HG02610 (cell line): ENCODE measurements at regions not wholly inside any gene's neighbourhood (a gene's known extent, or its start where the extent isn't known, plus 50 kb on each side); places are given as distances from the start of the nearest gene placed in this dataset.
"Not testable (repeated sequence)": the region's sequence is repeated elsewhere in the genome, so short reads cannot be mapped to it uniquely, and the experiment has no call there.

ENCODE experiments used
- ATAC-seq: cut with Tn5 transposase; IDR thresholded peaks from one replicate; pipeline ENCODE4 v1.9.1; 2021; ENCODE audit warnings: mild to moderate bottlenecking, moderate library complexity; ENCODE audit not compliant: unreplicated experiment

GRCh38 chr21:35548904-35549615 is 500.0 kb upstream of the RUNX1 start:
- ATAC-seq: no peak

- no peak for ATAC-seq
Observed at GRCh38 chr21:35547946-35548774, 499.1 kb upstream of the RUNX1 start.

GRCh38 chr21:35543746-35544145 is 494.6 kb upstream of the RUNX1 start:
- ATAC-seq: no peak

DNA sequence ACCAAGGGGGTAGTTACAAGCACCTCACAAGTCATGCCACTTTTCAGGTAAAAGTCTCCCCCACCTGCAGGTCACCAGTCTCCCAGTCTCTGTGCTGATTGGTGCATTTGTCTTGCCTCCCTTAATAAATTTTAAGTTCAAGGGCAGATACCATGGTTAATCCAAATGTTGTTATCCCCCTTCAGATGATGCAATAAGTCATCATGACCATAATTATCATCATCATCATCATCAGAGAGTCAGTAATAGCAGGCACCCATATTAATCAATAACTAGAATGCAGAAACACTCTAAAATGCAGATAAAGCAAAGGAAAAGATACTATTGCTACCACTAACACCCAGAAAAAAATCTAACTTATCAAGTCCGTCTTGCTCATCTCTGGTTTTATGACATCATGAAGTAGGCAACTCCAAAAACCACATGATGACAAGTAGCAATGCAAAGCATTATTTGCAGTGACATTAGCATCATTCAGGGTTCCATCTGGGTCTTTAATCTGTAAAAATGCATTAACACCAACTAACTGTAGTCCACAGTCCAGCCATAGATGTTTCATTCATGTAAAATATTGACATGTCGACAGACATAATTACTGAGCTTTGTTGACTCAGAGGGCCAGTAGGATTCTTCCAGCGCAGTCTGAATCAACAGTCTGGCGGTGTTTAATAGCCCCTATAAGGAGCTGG is 492.0 kb upstream of the RUNX1 start:
- no peak for ATAC-seq

DNA sequence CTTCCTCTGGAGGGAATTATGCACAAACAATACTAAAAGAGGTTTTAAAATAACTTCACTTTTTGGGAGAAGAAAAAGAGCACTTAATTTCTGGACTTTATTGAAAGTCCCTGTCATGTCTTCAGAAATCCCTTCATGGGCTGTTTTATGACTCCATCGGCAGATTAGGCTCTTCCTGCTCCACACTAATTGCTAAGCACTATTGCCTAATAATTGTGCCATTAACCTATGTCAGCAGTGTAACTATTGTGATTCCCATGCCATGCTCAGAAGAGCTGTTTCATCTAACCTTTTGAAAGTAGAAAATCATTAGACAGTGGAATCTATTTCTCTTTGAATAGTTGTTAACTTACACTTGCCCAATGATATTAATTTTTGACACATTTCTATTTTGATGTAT is 489.3 kb upstream of the RUNX1 start:
- no peak for ATAC-seq

DNA sequence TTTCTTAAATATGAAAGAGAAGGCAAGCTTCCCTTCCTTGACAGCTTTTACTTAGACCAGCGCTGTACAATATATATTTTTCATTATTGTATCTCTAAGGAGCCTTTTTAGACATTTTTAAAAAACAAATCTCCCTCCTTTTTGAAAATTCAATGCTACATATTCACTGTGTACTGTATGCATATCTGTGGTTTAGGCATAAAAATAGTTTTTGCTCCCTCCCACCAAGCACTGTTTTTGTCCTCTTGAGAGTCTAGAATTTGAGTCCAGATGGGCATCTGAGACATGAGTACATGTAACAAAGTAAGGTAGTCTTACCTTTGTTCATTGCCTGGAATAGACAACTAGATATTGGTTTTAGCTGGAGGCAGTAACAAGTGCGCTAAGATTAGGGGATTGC is 488.5 kb upstream of the RUNX1 start:
- no peak for ATAC-seq

GRCh38 chr21:35533893-35534292 is 484.8 kb upstream of the RUNX1 start:
- no peak for ATAC-seq

DNA sequence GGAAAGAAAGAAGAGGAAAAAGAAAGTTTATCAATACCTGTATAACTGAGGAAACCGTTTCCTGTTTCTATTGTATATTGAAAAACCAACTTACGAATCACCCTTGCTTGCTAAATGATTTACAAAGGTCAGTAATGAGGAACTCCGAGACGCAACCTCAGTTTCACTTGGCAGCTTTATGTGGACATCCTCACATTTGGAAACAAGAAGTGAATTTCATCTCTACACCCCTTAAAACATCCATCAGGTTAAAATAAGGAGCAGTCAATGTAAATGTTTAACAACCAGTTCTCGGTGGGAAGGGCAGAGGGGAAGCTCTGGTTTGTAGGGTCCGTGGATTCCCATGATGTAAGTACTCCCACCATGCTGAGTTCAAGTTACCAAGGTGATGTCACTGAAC is 481.7 kb upstream of the RUNX1 start:
- no peak for ATAC-seq

DNA sequence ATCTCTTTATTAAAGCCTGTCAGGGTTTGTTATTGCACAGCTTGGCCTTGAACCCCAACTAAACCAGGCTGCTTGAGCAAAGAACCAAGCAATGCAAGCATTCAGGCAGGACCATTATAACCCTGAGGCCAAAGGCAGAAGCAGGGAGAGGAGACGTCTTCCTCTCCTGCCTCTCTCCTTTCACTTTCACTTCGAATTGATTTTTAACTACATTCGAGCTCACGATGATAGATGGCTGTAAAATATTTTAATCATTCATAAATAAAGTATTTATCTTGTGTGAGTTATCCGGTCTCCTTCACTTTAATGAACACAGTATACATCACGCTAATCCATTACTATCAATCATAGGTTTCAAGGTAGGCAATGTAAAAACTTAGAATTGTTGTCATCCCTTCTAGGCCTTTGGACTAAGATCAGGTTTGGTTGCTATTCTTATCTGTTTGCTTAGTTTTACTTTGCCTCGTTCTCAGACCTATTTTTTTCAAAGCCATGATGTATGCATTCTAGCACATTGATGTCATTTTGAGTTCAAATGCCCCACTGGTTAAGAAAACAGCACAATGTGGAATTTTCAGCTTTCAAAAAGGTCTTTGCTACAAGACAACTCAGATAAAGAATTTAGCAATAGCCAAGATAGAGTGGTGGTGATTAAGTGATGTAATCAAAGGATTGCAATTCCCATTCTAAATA is 480.2 kb upstream of the RUNX1 start:
- no peak for ATAC-seq

GRCh38 chr21:35528116-35529042 is 479.3 kb upstream of the RUNX1 start:
- no peak for ATAC-seq

DNA sequence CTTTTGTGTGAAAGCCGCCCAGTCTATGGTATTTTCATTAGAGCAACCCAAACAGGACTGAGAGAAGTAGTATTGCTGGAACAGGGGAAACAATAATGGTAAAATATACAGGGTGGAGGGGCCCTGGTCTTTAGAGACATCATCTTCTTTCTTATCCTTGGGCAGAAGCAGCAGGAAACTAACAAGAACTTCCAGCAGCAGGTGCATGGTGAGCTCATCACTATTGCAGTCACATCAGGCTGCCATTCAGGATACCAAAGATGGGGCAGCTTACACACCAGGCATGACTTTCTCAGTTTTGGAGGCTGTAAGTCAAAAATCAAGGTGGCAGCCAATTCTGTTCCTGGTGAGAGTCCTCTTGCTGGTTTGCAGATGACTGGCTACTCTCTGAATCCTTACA is 478.3 kb upstream of the RUNX1 start:
- no peak for ATAC-seq

GRCh38 chr21:35525443-35525842 is 476.3 kb upstream of the RUNX1 start:
- no peak for ATAC-seq

- no peak for ATAC-seq
Observed at GRCh38 chr21:35521852-35522505, 472.9 kb upstream of the RUNX1 start.

DNA sequence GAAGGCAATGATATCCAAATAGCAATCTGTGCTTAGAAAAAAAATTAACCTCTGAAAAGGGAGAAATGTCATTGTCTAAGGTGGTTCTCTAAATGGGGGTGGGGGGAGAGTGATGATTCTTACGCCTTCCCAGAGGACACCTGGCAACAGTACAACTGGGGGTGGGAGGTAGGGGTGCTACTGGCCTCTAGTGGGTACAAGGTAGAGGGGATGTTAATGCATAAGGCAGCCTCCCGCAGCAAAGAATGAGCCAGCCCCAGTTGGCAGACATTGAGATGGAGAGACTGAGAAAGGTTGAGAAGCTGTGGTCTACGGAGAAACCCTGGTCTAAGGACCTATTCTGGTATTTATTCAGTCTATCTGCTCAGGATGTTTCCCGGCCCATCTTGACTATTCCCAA is 472.2 kb upstream of the RUNX1 start:
- no peak for ATAC-seq

DNA sequence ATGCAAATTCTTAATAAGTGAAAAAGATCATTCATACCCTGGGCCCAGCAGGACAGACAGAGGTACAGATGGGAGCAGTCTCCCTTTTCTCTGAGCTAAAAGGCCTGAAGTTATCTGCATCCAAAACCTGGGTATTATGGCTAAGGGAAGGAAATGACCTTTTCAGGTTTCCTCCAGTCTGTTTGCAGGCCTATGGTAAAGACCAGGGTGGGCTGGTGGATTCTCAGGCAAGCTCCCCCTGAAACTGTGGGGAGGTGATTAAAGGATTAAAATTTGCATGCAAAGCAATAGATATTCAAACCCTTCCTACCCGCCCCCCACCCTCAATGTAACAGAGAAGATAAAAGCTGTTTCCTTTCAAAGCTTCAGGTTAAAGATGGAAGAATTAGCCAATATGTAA is 471.8 kb upstream of the RUNX1 start:
- no peak for ATAC-seq

DNA sequence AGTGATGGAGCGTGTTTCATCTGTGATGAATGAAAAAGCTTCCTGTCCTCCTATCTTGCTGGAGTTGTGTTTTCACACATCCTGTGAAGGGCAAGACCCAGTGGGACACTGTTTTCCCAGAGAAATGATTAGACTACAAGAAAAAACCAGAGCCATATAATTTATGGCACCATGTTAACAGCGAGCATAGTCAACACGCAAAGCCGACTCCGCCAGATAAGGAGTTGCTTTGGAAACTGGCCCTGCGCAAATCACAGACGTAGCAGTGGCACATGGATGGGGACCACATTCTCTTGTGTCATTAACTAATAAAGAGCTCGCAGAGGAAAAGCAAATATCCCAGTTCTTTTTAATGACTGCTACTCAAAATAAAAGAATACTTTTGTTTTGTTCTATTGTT is 471.2 kb upstream of the RUNX1 start:
- ATAC-seq: no peak

GRCh38 chr21:35517865-35518264 is 468.8 kb upstream of the RUNX1 start:
- ATAC-seq: no peak

DNA sequence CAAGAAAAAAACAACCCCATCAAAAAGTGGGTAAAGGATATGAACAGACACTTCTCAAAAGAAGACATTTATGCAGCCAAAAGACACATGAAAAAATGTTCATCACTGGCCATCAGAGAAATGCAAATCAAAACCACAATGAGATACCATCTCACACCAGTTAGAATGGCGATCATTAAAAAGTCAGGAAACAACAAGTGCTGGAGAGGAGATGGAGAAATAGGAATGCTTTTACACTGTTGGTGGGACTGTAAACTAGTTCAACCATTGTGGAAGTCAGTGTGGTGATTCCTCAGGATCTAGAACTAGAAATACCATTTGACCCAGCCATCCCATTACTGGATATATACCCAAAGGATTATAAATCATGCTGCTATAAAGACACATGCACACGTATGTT is 467.2 kb upstream of the RUNX1 start:
- ATAC-seq: not testable (repeated sequence)

DNA sequence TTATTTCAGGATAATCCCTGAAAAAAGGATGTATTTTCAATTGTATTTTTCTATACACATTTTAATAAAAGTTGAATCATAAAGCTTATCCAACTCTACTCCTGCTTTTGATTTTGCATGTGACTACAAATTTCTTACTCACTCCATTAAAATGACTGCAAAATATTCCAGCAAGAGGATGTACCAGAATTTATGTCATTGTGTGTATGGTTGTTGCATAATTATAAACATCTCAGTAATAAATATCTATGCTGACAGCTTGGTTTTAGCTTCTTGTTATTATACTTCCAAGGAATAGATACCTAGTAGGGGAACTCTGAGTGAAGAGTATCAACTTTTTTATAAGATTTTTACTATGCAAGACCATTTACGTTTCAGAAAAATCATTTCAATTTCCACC is 463.2 kb upstream of the RUNX1 start:
- no peak for ATAC-seq

GRCh38 chr21:35511696-35512162 is 462.6 kb upstream of the RUNX1 start:
- ATAC-seq: no peak
